ENCODE measurements at regions not wholly inside any gene's neighbourhood (a gene's known extent, or its start where the extent isn't known, plus 50 kb on each side); places are given as distances from the start of the nearest gene placed in this dataset.

- no peak for DNase-seq (ENCODE audit: extremely low spot score)
- TF ChIP-seq NFRKB (IDR thresholded peaks at IDR 0.05) = no peak
- TF ChIP-seq SP1 (IDR thresholded peaks at IDR 0.05) = no peak
- POLR2A ChIA-PET = no interaction called here
- CTCF ChIA-PET = no interaction called here
Observed at GRCh38 chr6:4574007-4574406, 202.2 kb upstream of the CDYL start.

GRCh38 chr6:4571011-4571410, 205.2 kb upstream of the CDYL start:
- DNase-seq (ENCODE audit: extremely low spot score) = no peak
- TF ChIP-seq ARNT (IDR thresholded peaks at IDR 0.05) (no peak), FOXK2 (IDR thresholded peaks at IDR 0.05) (no peak), NFRKB (IDR thresholded peaks at IDR 0.05) (no peak), SUZ12 (IDR thresholded peaks at IDR 0.05) (no peak), SP1 (IDR thresholded peaks at IDR 0.05) (no peak), TARDBP (IDR thresholded peaks at IDR 0.05) (no peak), BHLHE40 (IDR thresholded peaks at IDR 0.05; ENCODE audit: borderline replicate concordance) (no peak), HDGF (IDR thresholded peaks at IDR 0.05; ENCODE audit: borderline replicate concordance) (no peak), ZNF384 (IDR thresholded peaks at IDR 0.05) (no peak), CTBP1 (IDR thresholded peaks at IDR 0.05; ENCODE audit: borderline replicate concordance) (no peak), LEF1 (IDR thresholded peaks at IDR 0.05; ENCODE audit: borderline replicate concordance) (no peak), FOXM1 (IDR thresholded peaks at IDR 0.05; ENCODE audit: borderline replicate concordance) (no peak), L3MBTL2 (conservative IDR thresholded peaks at IDR 0.05) (no peak), ELF4 (IDR thresholded peaks at IDR 0.05) (no peak)
- CTCF ChIA-PET = no interaction called here
- POLR2A ChIA-PET = no interaction called here

- DNase-seq (ENCODE audit: extremely low spot score) = no peak
- CTCF ChIA-PET = no interaction called here
- POLR2A ChIA-PET = no interaction called here
- TF ChIP-seq NFRKB (IDR thresholded peaks at IDR 0.05) = no peak
- TF ChIP-seq BHLHE40 (IDR thresholded peaks at IDR 0.05; ENCODE audit: borderline replicate concordance) = no peak
- no peak for TF ChIP-seq SUZ12 (IDR thresholded peaks at IDR 0.05)
- no peak for TF ChIP-seq HDGF (IDR thresholded peaks at IDR 0.05; ENCODE audit: borderline replicate concordance)
- no peak for TF ChIP-seq CTBP1 (IDR thresholded peaks at IDR 0.05; ENCODE audit: borderline replicate concordance)
- TF ChIP-seq LEF1 (IDR thresholded peaks at IDR 0.05; ENCODE audit: borderline replicate concordance) = no peak
- TF ChIP-seq TARDBP (IDR thresholded peaks at IDR 0.05) = no peak
- TF ChIP-seq PKNOX1 (IDR thresholded peaks at IDR 0.05) = no peak
- no peak for TF ChIP-seq FOXM1 (IDR thresholded peaks at IDR 0.05; ENCODE audit: borderline replicate concordance)
- no peak for TF ChIP-seq FOXA1 (IDR thresholded peaks at IDR 0.05)
- no peak for TF ChIP-seq ARNT (IDR thresholded peaks at IDR 0.05)
- TF ChIP-seq FOXK2 (IDR thresholded peaks at IDR 0.05) = no peak
- no peak for TF ChIP-seq L3MBTL2 (conservative IDR thresholded peaks at IDR 0.05)
- TF ChIP-seq ELF4 (IDR thresholded peaks at IDR 0.05) = no peak
- no peak for TF ChIP-seq ZNF384 (IDR thresholded peaks at IDR 0.05)
- no peak for TF ChIP-seq SP1 (IDR thresholded peaks at IDR 0.05)
Observed at GRCh38 chr6:4568138-4568537, 208.1 kb upstream of the CDYL start.

GRCh38 chr6:4567141-4567540, 209.1 kb upstream of the CDYL start:
- CTCF ChIA-PET = no interaction called here
- TF ChIP-seq PKNOX1 (IDR thresholded peaks at IDR 0.05) (no peak), ELF4 (IDR thresholded peaks at IDR 0.05) (no peak), FOXA1 (IDR thresholded peaks at IDR 0.05) (no peak), BHLHE40 (IDR thresholded peaks at IDR 0.05; ENCODE audit: borderline replicate concordance) (no peak), ZNF384 (IDR thresholded peaks at IDR 0.05) (no peak), HDGF (IDR thresholded peaks at IDR 0.05; ENCODE audit: borderline replicate concordance) (no peak), SP1 (IDR thresholded peaks at IDR 0.05) (no peak)
- no peak for DNase-seq (ENCODE audit: extremely low spot score)
- POLR2A ChIA-PET = no interaction called here

- ChIA-PET POLR2A (no interaction called here), CTCF (interaction anchor here (0.5 kb wide), 1 partner anchor 78 kb away, joined by 3 read pairs; no protein-coding TSS in a partner anchor)
- TF ChIP-seq ELF4 (IDR thresholded peaks at IDR 0.05) = no peak
- TF ChIP-seq LEF1 (IDR thresholded peaks at IDR 0.05; ENCODE audit: borderline replicate concordance) = no peak
- TF ChIP-seq PKNOX1 (IDR thresholded peaks at IDR 0.05) = no peak
- TF ChIP-seq ZNF384 (IDR thresholded peaks at IDR 0.05) = no peak
- no peak for TF ChIP-seq L3MBTL2 (conservative IDR thresholded peaks at IDR 0.05)
- TF ChIP-seq HDGF (IDR thresholded peaks at IDR 0.05; ENCODE audit: borderline replicate concordance) = no peak
- no peak for TF ChIP-seq FOXA1 (IDR thresholded peaks at IDR 0.05)
- no peak for TF ChIP-seq CTBP1 (IDR thresholded peaks at IDR 0.05; ENCODE audit: borderline replicate concordance)
- TF ChIP-seq SP1 (IDR thresholded peaks at IDR 0.05) = no peak
- no peak for TF ChIP-seq TARDBP (IDR thresholded peaks at IDR 0.05)
- TF ChIP-seq NFRKB (IDR thresholded peaks at IDR 0.05) = no peak
- no peak for TF ChIP-seq SUZ12 (IDR thresholded peaks at IDR 0.05)
- no peak for TF ChIP-seq BHLHE40 (IDR thresholded peaks at IDR 0.05; ENCODE audit: borderline replicate concordance)
- DNase-seq (ENCODE audit: extremely low spot score) = no peak
Observed at GRCh38 chr6:4565301-4566250, 210.6 kb upstream of the CDYL start.

GRCh38 chr6:4564801-4565271, 211.4 kb upstream of the CDYL start:
- POLR2A ChIA-PET = no interaction called here
- CTCF ChIA-PET = no interaction called here
- DNase-seq (ENCODE audit: extremely low spot score) = no peak
- TF ChIP-seq ELF4 (IDR thresholded peaks at IDR 0.05) (no peak), FOXM1 (IDR thresholded peaks at IDR 0.05; ENCODE audit: borderline replicate concordance) (no peak), FOXA1 (IDR thresholded peaks at IDR 0.05) (no peak), PKNOX1 (IDR thresholded peaks at IDR 0.05) (no peak), ARNT (IDR thresholded peaks at IDR 0.05) (no peak), LEF1 (IDR thresholded peaks at IDR 0.05; ENCODE audit: borderline replicate concordance) (no peak), CTBP1 (IDR thresholded peaks at IDR 0.05; ENCODE audit: borderline replicate concordance) (no peak), TARDBP (IDR thresholded peaks at IDR 0.05) (no peak)

Measured in HEK293T (cell line).